ENCODE measurements at regions not wholly inside any gene's neighbourhood (a gene's known extent, or its start where the extent isn't known, plus 50 kb on each side); places are given as distances from the start of the nearest gene placed in this dataset.

DNA sequence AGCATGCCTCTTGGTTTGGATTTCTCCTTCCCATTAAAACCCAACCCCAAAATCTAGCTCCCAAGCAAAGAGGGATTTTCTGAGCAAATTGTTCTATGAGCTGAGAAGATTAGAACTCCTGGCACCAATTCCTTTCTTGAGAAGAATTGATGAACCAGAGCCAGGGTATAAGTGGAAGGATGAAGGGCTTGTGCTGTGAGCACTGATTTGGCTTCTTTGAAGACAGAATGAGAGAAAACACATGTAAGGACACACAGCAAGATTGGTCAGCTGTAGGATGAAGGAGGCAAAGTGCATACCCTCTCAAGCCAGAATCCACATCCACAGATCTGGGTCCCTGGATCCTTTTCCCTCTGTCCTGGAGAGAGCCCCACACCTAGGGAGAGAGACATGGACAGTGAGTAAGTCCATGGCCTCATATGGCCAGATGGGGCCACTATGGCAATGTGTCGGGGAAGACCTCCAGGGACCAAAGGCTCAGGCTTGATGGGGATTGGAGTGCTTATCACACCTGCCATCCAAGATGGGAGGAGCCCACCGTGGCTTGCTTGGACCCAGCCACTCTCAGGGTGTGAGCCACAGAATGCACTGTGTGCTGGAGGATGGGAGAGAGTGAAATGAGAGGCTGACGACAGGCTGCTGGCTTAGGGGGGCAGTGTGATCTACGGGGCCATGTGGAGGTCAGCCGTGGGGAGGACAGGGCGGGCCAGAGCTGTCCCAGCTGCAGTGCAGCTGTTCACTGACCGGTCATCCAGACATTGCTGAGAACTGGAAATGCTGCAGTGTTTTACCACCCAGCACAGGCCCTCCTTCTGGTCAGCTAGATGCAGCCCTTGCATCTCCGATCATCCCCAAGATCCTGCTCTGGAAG is 339.8 kb downstream of the CYP26B1 start:
- intact Hi-C loops (cut with DNase I), result loop anchor here (5.0 kb wide), 1 partner anchor 339 kb away; the partner anchor contains the start of gene CYP26B1
- no peak for DNase-seq
- 66 to 79% methylated on average over 5 of the region's 8 CpGs for WGBS, 2 donors

GRCh38 chr2:71806432-71806831 is 341.2 kb downstream of the CYP26B1 start:
- Histone ChIP-seq H3K36me3 (no peaks in the 10 kb centered on the region), H3K4me1 (peaks cover 0 to 14% (median 3%) of the 10 kb centered on the region in 3 donors), H3K9me3 (no peaks in the 10 kb centered on the region), H3K4me3 (no peak overlapping the region), H3K27ac (no peak overlapping the region), H3K27me3 (no peaks in the 10 kb centered on the region)
- intact Hi-C loops (cut with DNase I), result loop anchor here (5.0 kb wide), 1 partner anchor 341 kb away; the partner anchor contains the start of gene CYP26B1
- WGBS, 2 donors, result 81 to 87% methylated on average over 3 of the region's 3 CpGs
- no peak for DNase-seq
- TF ChIP-seq, protein P1, sequence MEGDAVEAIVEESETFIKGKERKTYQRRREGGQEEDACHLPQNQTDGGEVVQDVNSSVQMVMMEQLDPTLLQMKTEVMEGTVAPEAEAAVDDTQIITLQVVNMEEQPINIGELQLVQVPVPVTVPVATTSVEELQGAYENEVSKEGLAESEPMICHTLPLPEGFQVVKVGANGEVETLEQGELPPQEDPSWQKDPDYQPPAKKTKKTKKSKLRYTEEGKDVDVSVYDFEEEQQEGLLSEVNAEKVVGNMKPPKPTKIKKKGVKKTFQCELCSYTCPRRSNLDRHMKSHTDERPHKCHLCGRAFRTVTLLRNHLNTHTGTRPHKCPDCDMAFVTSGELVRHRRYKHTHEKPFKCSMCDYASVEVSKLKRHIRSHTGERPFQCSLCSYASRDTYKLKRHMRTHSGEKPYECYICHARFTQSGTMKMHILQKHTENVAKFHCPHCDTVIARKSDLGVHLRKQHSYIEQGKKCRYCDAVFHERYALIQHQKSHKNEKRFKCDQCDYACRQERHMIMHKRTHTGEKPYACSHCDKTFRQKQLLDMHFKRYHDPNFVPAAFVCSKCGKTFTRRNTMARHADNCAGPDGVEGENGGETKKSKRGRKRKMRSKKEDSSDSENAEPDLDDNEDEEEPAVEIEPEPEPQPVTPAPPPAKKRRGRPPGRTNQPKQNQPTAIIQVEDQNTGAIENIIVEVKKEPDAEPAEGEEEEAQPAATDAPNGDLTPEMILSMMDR (IDR thresholded peaks at IDR 0.05), result no peak
- TF ChIP-seq POLR2A (IDR thresholded peaks at IDR 0.05), result no peak

More for the DNA sequence above, 339.8 kb downstream of the CYP26B1 start:
- no peaks in the 10 kb centered on the region for H3K27me3 ChIP-seq
- H3K27ac ChIP-seq, result no peak overlapping the region
- no peaks in the 10 kb centered on the region for H3K36me3 ChIP-seq
- TF ChIP-seq POLR2A (IDR thresholded peaks at IDR 0.05), result no peak
- TF ChIP-seq, protein P1 (IDR thresholded peaks at IDR 0.05), result no peak
- H3K4me3 ChIP-seq, result no peak overlapping the region
- no peaks in the 10 kb centered on the region for H3K9me3 ChIP-seq
- peaks cover 0 to 5% (median 0%) of the 10 kb centered on the region in 3 donors for H3K4me1 ChIP-seq

DNA sequence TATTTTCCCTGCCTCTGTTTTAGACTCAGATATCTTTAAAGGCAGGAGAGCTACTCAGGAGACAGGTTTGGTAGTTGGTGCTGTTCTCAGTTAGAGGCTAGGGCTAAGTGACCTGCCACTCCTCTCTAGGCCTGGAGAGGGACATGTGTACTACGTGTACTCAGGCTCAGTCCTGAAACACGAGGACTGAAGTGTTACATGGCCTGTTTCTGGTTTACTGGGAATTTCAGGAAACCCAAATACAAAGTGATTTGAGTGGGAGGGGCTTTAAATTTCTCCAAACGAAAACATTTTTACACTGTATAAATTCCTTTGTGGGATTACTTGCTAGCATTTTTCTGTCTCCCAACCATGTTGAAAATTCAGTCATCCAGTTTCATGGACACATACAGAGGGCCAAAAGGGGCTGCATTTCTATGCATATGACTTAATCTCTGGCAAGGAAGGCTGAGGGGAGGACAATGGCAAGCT is 343.3 kb downstream of the CYP26B1 start:
- 59% methylated on average over 3 of the region's 3 CpGs for WGBS, 2 donors
- TF ChIP-seq, protein P1 (IDR thresholded peaks at IDR 0.05), result no peak
- TF ChIP-seq POLR2A (IDR thresholded peaks at IDR 0.05), result no peak
- H3K4me1 ChIP-seq, result peaks cover 0 to 14% (median 3%) of the 10 kb centered on the region in 3 donors
- no peaks in the 10 kb centered on the region for H3K27me3 ChIP-seq
- intact Hi-C loops (cut with DNase I), result no loop called here
- H3K36me3 ChIP-seq, result no peaks in the 10 kb centered on the region
- no peaks in the 10 kb centered on the region for H3K9me3 ChIP-seq
- H3K27ac ChIP-seq, result no peak overlapping the region
- no peak for DNase-seq
- H3K4me3 ChIP-seq, result no peak overlapping the region

- no peaks in the 10 kb centered on the region for H3K36me3 ChIP-seq
- WGBS, 2 donors, result 36 to 74% methylated on average over 1 to 2 of the region's 2 CpGs
- H3K4me3 ChIP-seq, result no peak overlapping the region
- no peak overlapping the region for H3K27ac ChIP-seq
- intact Hi-C loops (cut with DNase I), result no loop called here
- no peaks in the 10 kb centered on the region for H3K9me3 ChIP-seq
- no peaks in the 10 kb centered on the region for H3K27me3 ChIP-seq
- no peak for DNase-seq
- peaks cover 0 to 9% (median 3%) of the 10 kb centered on the region in 3 donors for H3K4me1 ChIP-seq
- TF ChIP-seq, protein P1 (IDR thresholded peaks at IDR 0.05), result no peak
- TF ChIP-seq POLR2A (IDR thresholded peaks at IDR 0.05), result no peak
Measured at GRCh38 chr2:71803398-71803797, 344.3 kb downstream of the CYP26B1 start.

- intact Hi-C loops (cut with DNase I), result no loop called here
Measured at GRCh38 chr2:71802556-71802955, 345.1 kb downstream of the CYP26B1 start.

More at GRCh38 chr2:71802556-71802955, 345.1 kb downstream of the CYP26B1 start:
- H3K4me1 ChIP-seq, result peaks cover 0 to 9% (median 3%) of the 10 kb centered on the region in 3 donors
- H3K27me3 ChIP-seq, result no peaks in the 10 kb centered on the region
- DNase-seq, result no peak
- WGBS, 2 donors, result 72 to 83% methylated on average over 1 to 3 of the region's 3 CpGs
- H3K27ac ChIP-seq, result no peak overlapping the region
- H3K36me3 ChIP-seq, result no peaks in the 10 kb centered on the region
- no peaks in the 10 kb centered on the region for H3K9me3 ChIP-seq
- H3K4me3 ChIP-seq, result no peak overlapping the region
- TF ChIP-seq, protein P1 (IDR thresholded peaks at IDR 0.05), result no peak
- no peak for TF ChIP-seq POLR2A (IDR thresholded peaks at IDR 0.05)
